ENCODE measurements at regions not wholly inside any gene's neighbourhood (a gene's known extent, or its start where the extent isn't known, plus 50 kb on each side); places are given as distances from the start of the nearest gene placed in this dataset.

GRCh38 chr5:67999391-67999790 is 216.2 kb upstream of the PIK3R1 start:
- Histone ChIP-seq H2AK5ac (ENCODE audit: insufficient read length, low read length) (no peak overlapping the region), H3K4ac (ENCODE audit: low read depth, low read length) (no peak overlapping the region), H3K4me2 (ENCODE audit: insufficient read depth, insufficient read length, low read length) (no peak overlapping the region), H3K27me3 (ENCODE audit: insufficient read depth, low read length) (no peaks in the 10 kb centered on the region), H2BK12ac (ENCODE audit: insufficient read length, low read depth, low read length) (no peak overlapping the region), H3K23ac (ENCODE audit: insufficient read length, low read depth, low read length) (no peak overlapping the region), H3K9ac (ENCODE audit: extremely low read depth, insufficient read length, low read length) (no peak overlapping the region), H3T11ph (ENCODE audit: low read length) (no peak overlapping the region), H3K4me1 (ENCODE audit: insufficient read depth, low read length) (no peaks in the 10 kb centered on the region), H3K14ac (ENCODE audit: insufficient read depth, low read length) (no peak overlapping the region), H2BK15ac (ENCODE audit: low read depth, low read length) (no peak overlapping the region), H3K27ac (ENCODE audit: insufficient read length, low read depth, low read length) (no peak overlapping the region), H3K23me2 (ENCODE audit: insufficient read length, low read depth, low read length, poor library complexity, severe bottlenecking) (no peaks in the 10 kb centered on the region), H3K18ac (ENCODE audit: insufficient read length, low read depth, low read length) (no peak overlapping the region), H4K91ac (ENCODE audit: insufficient read length, low read depth, low read length) (no peak overlapping the region), H4K20me1 (ENCODE audit: control insufficient read depth, insufficient read depth, insufficient read length) (no peaks in the 10 kb centered on the region), H4K8ac (replicated peaks; ENCODE audit: insufficient read length, low read depth, low read length) (no peak overlapping the region), H2AFZ (ENCODE audit: low read length) (no peak overlapping the region), H2BK20ac (ENCODE audit: low read depth, low read length, poor library complexity, severe bottlenecking) (no peak overlapping the region), H3K9me3 (ENCODE audit: control insufficient read depth, low read depth, low read length) (no peaks in the 10 kb centered on the region), H2BK5ac (ENCODE audit: insufficient read length, low read length) (no peak overlapping the region), H3K79me1 (ENCODE audit: insufficient read depth, low read depth, low read length, poor library complexity, severe bottlenecking) (no peaks in the 10 kb centered on the region), H3K56ac (ENCODE audit: insufficient read length, low read depth, low read length) (no peak overlapping the region), H2BK120ac (ENCODE audit: low read depth, low read length, poor library complexity, severe bottlenecking) (no peak overlapping the region), H3K79me2 (ENCODE audit: insufficient read depth, low read length) (no peaks in the 10 kb centered on the region), H4K5ac (ENCODE audit: insufficient read length, low read depth, low read length) (no peak overlapping the region)
- DNase-seq = no peak
- 100% methylated on average over 1 of the region's 2 CpGs for WGBS (ENCODE audit: extremely low coverage, insufficient read length, low lambda C conversion rate)
- peaks cover 0 to 2% of the 10 kb centered on the region in 2 experiments; a peak in 2 of 5 replicates for H3K9me3 Mint-ChIP-seq
- no peaks in the 10 kb centered on the region; the same call in 1 of the 2 replicates for H3K27me3 Mint-ChIP-seq (ENCODE audit: low read depth)
- no peak overlapping the region for H3K4me3 Mint-ChIP-seq
- H3K4me1 Mint-ChIP-seq = peaks cover 2 to 3% of the 10 kb centered on the region in 2 experiments; a peak in 2 of 4 replicates
- no peaks in the 10 kb centered on the region; a peak in 2 of 7 replicates for H3K36me3 Mint-ChIP-seq (ENCODE audit: insufficient read depth in 1 of 3, low read depth in 3 of 3)
- H3K27ac Mint-ChIP-seq = no peak overlapping the region
- TF ChIP-seq CTCF (conservative IDR thresholded peaks at IDR 0.05) = no peak
